Tibial nerve (tissue), 4 donors: ENCODE measurements at regions not wholly inside any gene's neighbourhood (a gene's known extent, or its start where the extent isn't known, plus 50 kb on each side); places are given as distances from the start of the nearest gene placed in this dataset.

Experiments used
- DNase-seq, 2 donors: peaks; one replicate each; pipeline ENCODE4 v3.0.0-alpha.2; 2019; ENCODE audit warnings: low spot score in 2 of 2
- H3K27ac ChIP-seq, 4 donors: fragments of 200-600 bp; sonication (generic) in 3 of 4; one replicate each; pipeline ENCODE4 v1.5.1; 2017 to 2019; ENCODE audit warnings: mild to moderate bottlenecking in 1 of 4
- H3K27me3 ChIP-seq, 2 donors: fragments of 200-600 bp; sonication (generic) in 1 of 2; one replicate each; pipeline versions ENCODE4 v1.5.1 to v1.6.0; 2017 to 2019
- H3K36me3 ChIP-seq, 3 donors: fragments of 200-600 bp; sonication (generic); one replicate each; pipeline ENCODE4 v1.5.1; 2018 to 2019
- H3K4me1 ChIP-seq, 4 donors: fragments of 200-600 bp; sonication (generic) in 3 of 4; one replicate each; pipeline ENCODE4 v1.5.1; 2017 to 2019
- H3K4me3 ChIP-seq, 4 donors: fragments of 200-600 bp; sonication (generic) in 3 of 4; one replicate each; pipeline ENCODE4 v1.5.1; 2017 to 2019; ENCODE audit warnings: mild to moderate bottlenecking in 1 of 4, moderate library complexity in 1 of 4
- H3K9me3 ChIP-seq, 4 donors: fragments of 200-600 bp; sonication (generic) in 3 of 4; one replicate each; pipeline ENCODE4 v1.5.1; 2017 to 2019
- CTCF ChIP-seq, 5 experiments: fragments of 200-600 bp in 3 of 5; fragments of 450-650 bp in 2 of 5; sonication (generic) in 3 of 5; IDR thresholded peaks; one replicate each; pipeline ENCODE4 v1.5.1; 2016 to 2019; ENCODE audit warnings: antibody characterized with exemption in 5 of 5, mild to moderate bottlenecking in 3 of 5, moderate library complexity in 2 of 5
- EP300 ChIP-seq, 2 donors: sonication (generic); formaldehyde crosslinking; IDR thresholded peaks; one replicate each; pipeline ENCODE4 v1.6.1; 2017; ENCODE audit warnings: antibody characterized with exemption in 2 of 2, mild to moderate bottlenecking in 1 of 2
- POLR2A ChIP-seq, 2 donors: fragments of 450-650 bp; IDR thresholded peaks; one replicate each; pipeline ENCODE4 v1.6.1; 2017; ENCODE audit warnings: antibody characterized with exemption in 2 of 2, mild to moderate bottlenecking in 2 of 2, moderate library complexity in 2 of 2
- WGBS, 2 donors: methylation state at CpG; one replicate each; pipeline ENCODE4 v1.1.5; 2018; 5-methylcytosine and 5-hydroxymethylcytosine counted together

GRCh38 chr15:94777037-94777436, 545.7 kb downstream of the MCTP2 start:
- Histone ChIP-seq H3K9me3 (peaks cover 0 to 2% (median 0%) of the 10 kb centered on the region in 4 donors), H3K27ac (no peak overlapping the region), H3K36me3 (no peaks in the 10 kb centered on the region), H3K27me3 (no peaks in the 10 kb centered on the region), H3K4me1 (no peaks in the 10 kb centered on the region), H3K4me3 (no peak overlapping the region)
- TF ChIP-seq POLR2A (IDR thresholded peaks at IDR 0.05) (no peak), CTCF (IDR thresholded peaks at IDR 0.05) (no peak), EP300 (IDR thresholded peaks at IDR 0.05) (no peak)
- WGBS, 2 donors = 69 to 73% methylated on average over 1 of the region's 1 CpG
- DNase-seq = no peak

GRCh38 chr15:94778840-94779239, 547.5 kb downstream of the MCTP2 start:
- TF ChIP-seq EP300 (IDR thresholded peaks at IDR 0.05) (no peak), POLR2A (IDR thresholded peaks at IDR 0.05) (no peak), CTCF (IDR thresholded peaks at IDR 0.05) (no peak)
- no peaks in the 10 kb centered on the region for H3K27me3 ChIP-seq
- no peaks in the 10 kb centered on the region for H3K36me3 ChIP-seq
- DNase-seq = no peak
- H3K4me1 ChIP-seq = no peaks in the 10 kb centered on the region
- no peak overlapping the region for H3K27ac ChIP-seq
- H3K4me3 ChIP-seq = no peak overlapping the region
- peaks cover 0 to 8% (median 3%) of the 10 kb centered on the region in 4 donors for H3K9me3 ChIP-seq

GRCh38 chr15:94780166-94780565, 548.8 kb downstream of the MCTP2 start:
- WGBS, 2 donors = 90 to 94% methylated on average over 4 of the region's 4 CpGs
- TF ChIP-seq CTCF (IDR thresholded peaks at IDR 0.05) (no peak), EP300 (IDR thresholded peaks at IDR 0.05) (no peak), POLR2A (IDR thresholded peaks at IDR 0.05) (no peak)
- Histone ChIP-seq H3K9me3 (peaks cover 0 to 12% (median 4%) of the 10 kb centered on the region in 4 donors), H3K27ac (no peak overlapping the region), H3K36me3 (no peaks in the 10 kb centered on the region), H3K4me3 (no peak overlapping the region), H3K27me3 (no peaks in the 10 kb centered on the region), H3K4me1 (no peaks in the 10 kb centered on the region)
- no peak for DNase-seq

- Histone ChIP-seq H3K27me3 (no peaks in the 10 kb centered on the region), H3K9me3 (peaks cover 0 to 12% (median 4%) of the 10 kb centered on the region in 4 donors), H3K27ac (no peak overlapping the region), H3K4me3 (no peak overlapping the region), H3K36me3 (no peaks in the 10 kb centered on the region), H3K4me1 (no peaks in the 10 kb centered on the region)
- 88 to 92% methylated on average over 2 of the region's 2 CpGs for WGBS, 2 donors
- no peak for DNase-seq
- no peak for TF ChIP-seq CTCF (IDR thresholded peaks at IDR 0.05)
- no peak for TF ChIP-seq EP300 (IDR thresholded peaks at IDR 0.05)
- no peak for TF ChIP-seq POLR2A (IDR thresholded peaks at IDR 0.05)
Observed at GRCh38 chr15:94785091-94785490, 553.7 kb downstream of the MCTP2 start.

DNA sequence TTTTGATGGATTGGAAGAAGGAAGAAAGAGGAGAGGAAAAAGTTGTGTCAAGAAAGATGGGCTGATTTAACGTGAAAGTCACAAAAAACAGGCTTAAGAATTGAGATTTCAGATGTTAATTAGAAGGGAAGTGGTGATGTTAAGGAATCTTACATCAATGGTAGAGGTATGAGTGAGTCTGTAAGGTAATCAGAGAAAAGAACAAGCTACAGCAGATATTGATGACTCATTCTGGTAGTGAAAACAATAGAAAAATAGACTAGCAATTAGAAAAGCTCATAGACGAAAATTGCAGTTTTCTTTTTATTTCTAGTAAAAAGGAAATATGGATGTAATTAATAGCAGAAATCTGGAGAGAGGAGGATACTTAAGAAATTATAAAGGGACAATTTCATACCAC, 559.6 kb downstream of the MCTP2 start:
- Histone ChIP-seq H3K36me3 (no peaks in the 10 kb centered on the region), H3K4me1 (no peaks in the 10 kb centered on the region), H3K9me3 (no peaks in the 10 kb centered on the region), H3K27ac (no peak overlapping the region), H3K4me3 (no peak overlapping the region), H3K27me3 (no peaks in the 10 kb centered on the region)
- no peak for DNase-seq
- no peak for TF ChIP-seq POLR2A (IDR thresholded peaks at IDR 0.05)
- TF ChIP-seq EP300 (IDR thresholded peaks at IDR 0.05) = no peak
- TF ChIP-seq CTCF (IDR thresholded peaks at IDR 0.05) = no peak
- 67 to 69% methylated on average over 2 of the region's 2 CpGs for WGBS, 2 donors
